Neural progenitor cell (in vitro differentiated cells): ENCODE measurements at regions not wholly inside any gene's neighbourhood (a gene's known extent, or its start where the extent isn't known, plus 50 kb on each side); places are given as distances from the start of the nearest gene placed in this dataset.

Experiments
- DNase-seq: peaks from one replicate; pipeline ENCODE4 v3.0.0-alpha.2; 2016; ENCODE audit warnings: low spot score
- H2AFZ ChIP-seq: fragments of 200-600 bp; sonication (generic); replicated peaks from 2 replicates; pipeline ENCODE4 v1.6.1; 2016; ENCODE audit warnings: antibody characterized with exemption
- H3F3A ChIP-seq: fragments of 200-600 bp; sonication (generic); 2 replicates; pipeline ENCODE4 v1.6.1; 2016; ENCODE audit warnings: antibody characterized with exemption, low read depth
- H3K27ac ChIP-seq: fragments of 200-600 bp; sonication (generic); 2 replicates; pipeline ENCODE4 v1.5.1; 2016; ENCODE audit warnings: mild to moderate bottlenecking
- H3K27me3 ChIP-seq: fragments of 200-600 bp; sonication (generic); 2 replicates; pipeline ENCODE4 v1.6.1; 2016; ENCODE audit warnings: mild to moderate bottlenecking, moderate library complexity
- H3K36me3 ChIP-seq: fragments of 200-600 bp; sonication (generic); 2 replicates; pipeline ENCODE4 v1.5.1; 2016
- H3K4me1 ChIP-seq: fragments of 200-600 bp; sonication (generic); 2 replicates; pipeline ENCODE4 v1.6.1; 2016; ENCODE audit warnings: mixed run types
- H3K4me2 ChIP-seq: fragments of 200-600 bp; sonication (generic); 2 replicates; pipeline ENCODE4 v1.6.1; 2016
- H3K4me3 ChIP-seq: fragments of 200-600 bp; sonication (generic); 2 replicates; pipeline ENCODE4 v1.5.1; 2016
- H3K79me2 ChIP-seq: fragments of 200-600 bp; sonication (generic); 2 replicates; pipeline ENCODE4 v1.6.1; 2016; ENCODE audit warnings: low read depth
- H3K9ac ChIP-seq: fragments of 200-600 bp; sonication (generic); 2 replicates; pipeline ENCODE4 v1.6.1; 2016
- H3K9me3 ChIP-seq: fragments of 200-600 bp; sonication (generic); 2 replicates; pipeline ENCODE4 v1.5.1; 2016; ENCODE audit warnings: low read depth
- H4K20me1 ChIP-seq: fragments of 200-600 bp; sonication (generic); 2 replicates; pipeline ENCODE4 v1.6.1; 2016; ENCODE audit warnings: low read depth
- H3K27ac Mint-ChIP-seq: 3 replicates; pipeline ENCODE4 v1.8.0; 2021; ENCODE audit warnings: mixed read lengths
- H3K27me3 Mint-ChIP-seq: 2 replicates; pipeline ENCODE4 v1.8.0; 2022; ENCODE audit warnings: low read depth, mild to moderate bottlenecking, inconsistent platforms, moderate library complexity, mixed read lengths; ENCODE audit not compliant: insufficient read depth
- H3K36me3 Mint-ChIP-seq: 3 replicates; pipeline ENCODE4 v1.8.0; 2021; ENCODE audit warnings: mixed read lengths
- H3K4me1 Mint-ChIP-seq: 3 replicates; pipeline ENCODE4 v1.8.0; 2021; ENCODE audit warnings: mixed read lengths
- H3K4me3 Mint-ChIP-seq: 3 replicates; pipeline ENCODE4 v1.8.0; 2021; ENCODE audit warnings: mild to moderate bottlenecking, moderate library complexity, mixed read lengths
- H3K9me3 Mint-ChIP-seq: 3 replicates; pipeline ENCODE4 v1.8.0; 2020; ENCODE audit warnings: mixed read lengths
- CTCF ChIP-seq: fragments of 200-600 bp; sonication (generic); IDR thresholded peaks from 2 replicates; pipeline ENCODE4 v1.5.1; 2017; ENCODE audit warnings: antibody characterized with exemption, mild to moderate bottlenecking
- EZH2 ChIP-seq: fragments of 200-600 bp; sonication (generic); IDR thresholded peaks from 2 replicates; pipeline ENCODE4 v1.6.1; 2017; ENCODE audit warnings: antibody characterized with exemption, mild to moderate bottlenecking, moderate library complexity
- EZH2phosphoT487 ChIP-seq: fragments of 200-600 bp; sonication (generic); IDR thresholded peaks from 2 replicates; pipeline ENCODE4 v1.6.1; 2017; ENCODE audit warnings: antibody characterized with exemption

DNA sequence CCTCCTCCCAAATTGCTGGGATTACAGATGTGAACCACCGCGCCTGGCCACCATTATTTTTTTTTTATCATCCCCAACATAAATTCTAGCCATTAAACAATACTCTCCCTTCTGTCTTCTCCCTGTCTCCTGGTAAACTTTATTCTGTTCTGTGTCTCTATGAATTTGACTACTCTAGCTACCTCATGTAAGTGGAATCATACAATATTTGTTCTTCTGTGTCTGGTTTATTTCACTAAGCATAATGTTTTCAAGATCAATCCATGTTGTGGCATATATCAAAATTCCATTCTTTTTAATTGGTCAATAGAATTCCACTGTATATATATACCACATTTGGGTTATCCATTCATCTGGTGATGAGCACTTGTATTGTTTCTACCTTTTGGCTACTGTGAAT lies 71.6 kb downstream of the MCFD2 start:
- no peaks in the 10 kb centered on the region for H3K9me3 ChIP-seq
- no peak for DNase-seq
- H3K9me3 Mint-ChIP-seq, result no peaks in the 10 kb centered on the region
- H3K9ac ChIP-seq, result no peak overlapping the region
- no peaks in the 10 kb centered on the region for H3K36me3 ChIP-seq
- peaks cover 4% of the 10 kb centered on the region for H3K27me3 Mint-ChIP-seq
- no peaks in the 10 kb centered on the region for H3K36me3 Mint-ChIP-seq
- no peak overlapping the region for H3K27ac Mint-ChIP-seq
- H3K4me3 ChIP-seq, result no peak overlapping the region
- H3K27me3 ChIP-seq, result no peaks in the 10 kb centered on the region
- TF ChIP-seq CTCF, result no peak
- TF ChIP-seq EZH2, result no peak
- no peaks in the 10 kb centered on the region for H3F3A ChIP-seq
- no peak overlapping the region for H3K4me2 ChIP-seq
- no peaks in the 10 kb centered on the region for H3K4me1 ChIP-seq
- H3K4me3 Mint-ChIP-seq, result no peak overlapping the region
- H3K79me2 ChIP-seq, result no peaks in the 10 kb centered on the region
- H3K27ac ChIP-seq, result no peak overlapping the region
- peaks cover 16% of the 10 kb centered on the region for H3K4me1 Mint-ChIP-seq
- no peak overlapping the region for H2AFZ ChIP-seq
- no peaks in the 10 kb centered on the region for H4K20me1 ChIP-seq

DNA sequence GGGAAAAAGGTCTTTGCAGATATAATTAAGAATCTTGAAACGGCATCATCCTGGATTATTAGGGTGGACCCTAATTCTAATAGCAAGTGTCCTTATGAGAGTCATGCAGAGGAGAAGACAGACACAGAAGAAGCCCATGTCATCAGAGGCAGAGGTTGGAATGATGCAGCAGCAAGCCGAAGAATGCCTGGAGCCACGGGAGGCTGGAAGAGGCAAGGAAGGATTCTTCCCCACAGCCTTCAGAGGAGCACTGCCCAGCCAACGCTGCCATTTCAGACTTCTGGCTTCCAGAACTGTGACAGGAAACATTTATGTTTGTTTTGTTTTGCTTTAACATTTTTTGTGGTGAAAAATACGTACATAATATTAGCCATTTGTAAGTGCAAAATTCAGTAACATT lies 72.3 kb downstream of the MCFD2 start:
- Mint-ChIP-seq H3K27me3 (peaks cover 4% of the 10 kb centered on the region), H3K9me3 (no peaks in the 10 kb centered on the region), H3K36me3 (no peaks in the 10 kb centered on the region), H3K4me3 (no peak overlapping the region), H3K27ac (no peak overlapping the region), H3K4me1 (peaks cover 10% of the 10 kb centered on the region)
- Histone ChIP-seq H3K4me2 (no peak overlapping the region), H4K20me1 (no peaks in the 10 kb centered on the region), H3K4me3 (no peak overlapping the region), H3F3A (no peaks in the 10 kb centered on the region), H3K9ac (no peak overlapping the region), H3K36me3 (no peaks in the 10 kb centered on the region), H3K4me1 (no peaks in the 10 kb centered on the region), H3K9me3 (no peaks in the 10 kb centered on the region), H3K27ac (no peak overlapping the region), H3K27me3 (no peaks in the 10 kb centered on the region), H2AFZ (no peak overlapping the region), H3K79me2 (no peaks in the 10 kb centered on the region)
- TF ChIP-seq EZH2 (no peak), CTCF (no peak), EZH2phosphoT487 (no peak)
- no peak for DNase-seq

DNA sequence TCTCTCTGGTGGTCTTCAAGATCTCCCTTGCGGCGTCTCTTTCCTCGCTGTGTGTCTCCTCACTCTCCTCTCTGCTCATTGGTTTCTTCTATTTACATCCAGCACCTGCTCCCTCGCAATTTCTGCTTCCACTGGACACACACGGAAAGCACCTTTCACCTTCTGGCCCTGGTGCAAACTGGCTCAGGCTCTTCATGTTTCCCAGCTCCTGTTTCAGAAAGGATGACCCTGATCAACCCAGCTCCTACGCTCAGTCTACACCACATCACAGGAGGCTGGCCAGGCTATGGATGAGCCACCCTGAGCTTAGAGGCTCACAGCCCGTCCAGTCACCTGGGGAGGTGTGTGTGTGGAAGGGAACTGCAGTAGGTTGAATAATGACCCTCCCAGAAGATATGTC lies 72.7 kb downstream of the MCFD2 start:
- Histone ChIP-seq H3F3A (no peaks in the 10 kb centered on the region), H3K9ac (no peak overlapping the region), H3K4me3 (no peak overlapping the region), H3K36me3 (no peaks in the 10 kb centered on the region), H3K4me2 (no peak overlapping the region), H3K27ac (no peak overlapping the region), H4K20me1 (no peaks in the 10 kb centered on the region), H3K9me3 (no peaks in the 10 kb centered on the region), H3K79me2 (no peaks in the 10 kb centered on the region), H3K4me1 (no peaks in the 10 kb centered on the region), H2AFZ (no peak overlapping the region), H3K27me3 (no peaks in the 10 kb centered on the region)
- peaks cover 5% of the 10 kb centered on the region for H3K4me1 Mint-ChIP-seq
- no peak for TF ChIP-seq EZH2phosphoT487
- no peak for TF ChIP-seq CTCF
- TF ChIP-seq EZH2, result no peak
- H3K4me3 Mint-ChIP-seq, result no peak overlapping the region
- no peaks in the 10 kb centered on the region for H3K36me3 Mint-ChIP-seq
- H3K27me3 Mint-ChIP-seq, result peaks cover 2% of the 10 kb centered on the region
- H3K27ac Mint-ChIP-seq, result no peak overlapping the region
- H3K9me3 Mint-ChIP-seq, result no peaks in the 10 kb centered on the region
- DNase-seq, result no peak

DNA sequence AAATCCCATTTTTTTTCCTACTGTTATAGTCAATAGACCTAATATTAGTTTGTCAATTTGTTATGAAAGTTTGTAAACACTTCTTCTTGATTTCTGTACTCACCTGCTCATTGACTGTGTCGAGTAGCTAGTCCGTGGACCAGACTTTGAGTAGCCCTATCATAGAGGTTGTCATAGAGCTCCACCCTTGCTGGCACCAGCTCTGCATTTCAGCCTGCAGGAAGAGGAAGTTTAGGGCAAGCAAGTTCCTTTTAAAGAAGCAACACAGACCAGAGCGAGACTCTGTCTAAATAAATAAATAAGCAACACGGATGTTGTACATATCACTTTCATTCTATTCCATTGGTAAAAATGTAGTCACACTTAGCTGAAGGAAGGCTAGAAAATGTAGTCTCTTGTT lies 74.0 kb downstream of the MCFD2 start:
- no peak overlapping the region for H3K27ac ChIP-seq
- H3K79me2 ChIP-seq, result no peaks in the 10 kb centered on the region
- H3K36me3 ChIP-seq, result no peaks in the 10 kb centered on the region
- H2AFZ ChIP-seq, result no peak overlapping the region
- no peaks in the 10 kb centered on the region for H3K4me1 ChIP-seq
- no peak for DNase-seq
- H3K9me3 Mint-ChIP-seq, result no peaks in the 10 kb centered on the region
- H3K4me1 Mint-ChIP-seq, result peaks cover 3% of the 10 kb centered on the region
- H3K9ac ChIP-seq, result no peak overlapping the region
- no peaks in the 10 kb centered on the region for H4K20me1 ChIP-seq
- TF ChIP-seq EZH2phosphoT487 (no peak), CTCF (no peak), EZH2 (no peak)
- peaks cover 2% of the 10 kb centered on the region for H3K27me3 Mint-ChIP-seq
- H3K4me3 ChIP-seq, result no peak overlapping the region
- no peaks in the 10 kb centered on the region for H3K27me3 ChIP-seq
- H3K9me3 ChIP-seq, result no peaks in the 10 kb centered on the region
- no peaks in the 10 kb centered on the region for H3F3A ChIP-seq
- H3K27ac Mint-ChIP-seq, result no peak overlapping the region
- H3K36me3 Mint-ChIP-seq, result no peaks in the 10 kb centered on the region
- H3K4me3 Mint-ChIP-seq, result no peak overlapping the region
- H3K4me2 ChIP-seq, result no peak overlapping the region
